Stomach (tissue), 8 donors: ENCODE measurements at regions not wholly inside any gene's neighbourhood (a gene's known extent, or its start where the extent isn't known, plus 50 kb on each side); places are given as distances from the start of the nearest gene placed in this dataset.

Experiments used
- DNase-seq, 2 donors: peaks; one replicate each; pipeline versions ENCODE4 v3.0.0 to v3.0.0-alpha.2; 2013 to 2019
- H3K27ac ChIP-seq, 5 donors: fragments of 200-600 bp in 4 of 5; sonication (generic) in 4 of 5; one replicate each; pipeline ENCODE4 v1.5.1; 2013 to 2019; ENCODE audit warnings: mild to moderate bottlenecking in 1 of 5, moderate library complexity in 1 of 5
- H3K27me3 ChIP-seq, 3 donors: fragments of 200-600 bp; sonication (generic); one replicate each; pipeline ENCODE4 v1.5.1; 2017 to 2019; ENCODE audit warnings: mixed run types in 1 of 3
- H3K36me3 ChIP-seq, 4 donors: fragments of 200-600 bp; sonication (generic); 1 replicate in 3 of 4; 2 replicates in 1 of 4; pipeline ENCODE4 v1.5.1; 2016 to 2019
- H3K4me1 ChIP-seq, 4 donors: fragments of 200-600 bp; sonication (generic); one replicate each; pipeline ENCODE4 v1.5.1; 2016 to 2019
- H3K4me3 ChIP-seq, 4 donors: fragments of 200-600 bp; sonication (generic) in 3 of 4; one replicate each; pipeline ENCODE4 v1.5.1; 2016 to 2019; ENCODE audit warnings: mild to moderate bottlenecking in 1 of 4
- H3K9me3 ChIP-seq, 4 donors: fragments of 200-600 bp; sonication (generic); one replicate each; pipeline ENCODE4 v1.5.1; 2016 to 2019
- EP300 ChIP-seq: sonication (generic); formaldehyde crosslinking; IDR thresholded peaks from one replicate; pipeline ENCODE4 v1.6.1; 2017; ENCODE audit warnings: antibody characterized with exemption
- POLR2A ChIP-seq, 4 donors: fragments of 450-650 bp; IDR thresholded peaks; one replicate each; pipeline ENCODE4 v1.6.1; 2016; ENCODE audit warnings: antibody characterized with exemption in 4 of 4, control low read depth in 2 of 4, mild to moderate bottlenecking in 1 of 4, moderate library complexity in 1 of 4
- POLR2AphosphoS5 ChIP-seq, 3 donors: sonication (generic); formaldehyde crosslinking; IDR thresholded peaks; one replicate each; pipeline ENCODE4 v1.6.1; 2016; ENCODE audit warnings: antibody characterized with exemption in 3 of 3
- WGBS, 5 donors: extraction: QIAGEN DNeasy Blood & Tissue Kit in 3 of 5; methylation state at CpG; one replicate each; pipeline versions ENCODE4 v1.1.5 to v1.1.7; 2013 to 2018; 5-methylcytosine and 5-hydroxymethylcytosine counted together
- intact Hi-C: fragments of 100-400 bp; cut with DNase I; formaldehyde crosslinking; loops from one replicate; pipeline ENCODE4 v1.15.1; 2023; ENCODE audit warnings: low total_unique reads
- TF ChIP-seq, protein P1 (sequence below), 7 experiments: fragments of 450-650 bp in 4 of 7; fragments of 200-600 bp in 3 of 7; sonication (generic) in 3 of 7; IDR thresholded peaks; one replicate each; pipeline ENCODE4 v1.5.1; 2016 to 2019; ENCODE audit warnings: antibody characterized with exemption in 7 of 7, control low read depth in 2 of 7, mild to moderate bottlenecking in 1 of 7
- donor health status: healthy with polysubstance abuse.
- donor health status: Bipolar disorder and iron deficiency.
- donor health status: healthy.

DNA sequence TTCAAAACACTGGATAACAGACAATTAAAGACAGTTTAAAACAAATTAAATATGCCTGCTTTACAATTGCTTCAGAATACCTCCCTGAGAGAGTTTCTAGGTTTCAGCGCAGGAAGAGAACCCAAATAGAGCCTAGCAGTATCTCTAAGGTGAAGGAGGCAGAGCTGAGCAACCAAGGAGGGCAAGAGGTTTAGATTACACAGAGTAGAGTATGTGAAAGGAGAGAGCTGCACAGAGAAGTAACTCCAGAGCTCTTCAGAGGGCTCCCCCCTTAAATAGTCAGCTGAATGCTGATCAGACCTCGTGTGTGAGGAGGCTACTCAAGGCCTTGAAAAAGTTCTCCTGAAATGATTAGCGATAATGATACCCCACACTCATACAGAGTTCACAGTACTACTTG lies 386.5 kb upstream of the TCF4 start:
- no peak overlapping the region for H3K4me3 ChIP-seq
- H3K36me3 ChIP-seq, result no peaks in the 10 kb centered on the region
- intact Hi-C loops, result no loop called here
- no peak for DNase-seq
- no peaks in the 10 kb centered on the region for H3K4me1 ChIP-seq
- no peak overlapping the region for H3K27ac ChIP-seq
- no peaks in the 10 kb centered on the region for H3K27me3 ChIP-seq
- no peak for TF ChIP-seq POLR2A (IDR thresholded peaks at IDR 0.05)
- TF ChIP-seq, protein P1, sequence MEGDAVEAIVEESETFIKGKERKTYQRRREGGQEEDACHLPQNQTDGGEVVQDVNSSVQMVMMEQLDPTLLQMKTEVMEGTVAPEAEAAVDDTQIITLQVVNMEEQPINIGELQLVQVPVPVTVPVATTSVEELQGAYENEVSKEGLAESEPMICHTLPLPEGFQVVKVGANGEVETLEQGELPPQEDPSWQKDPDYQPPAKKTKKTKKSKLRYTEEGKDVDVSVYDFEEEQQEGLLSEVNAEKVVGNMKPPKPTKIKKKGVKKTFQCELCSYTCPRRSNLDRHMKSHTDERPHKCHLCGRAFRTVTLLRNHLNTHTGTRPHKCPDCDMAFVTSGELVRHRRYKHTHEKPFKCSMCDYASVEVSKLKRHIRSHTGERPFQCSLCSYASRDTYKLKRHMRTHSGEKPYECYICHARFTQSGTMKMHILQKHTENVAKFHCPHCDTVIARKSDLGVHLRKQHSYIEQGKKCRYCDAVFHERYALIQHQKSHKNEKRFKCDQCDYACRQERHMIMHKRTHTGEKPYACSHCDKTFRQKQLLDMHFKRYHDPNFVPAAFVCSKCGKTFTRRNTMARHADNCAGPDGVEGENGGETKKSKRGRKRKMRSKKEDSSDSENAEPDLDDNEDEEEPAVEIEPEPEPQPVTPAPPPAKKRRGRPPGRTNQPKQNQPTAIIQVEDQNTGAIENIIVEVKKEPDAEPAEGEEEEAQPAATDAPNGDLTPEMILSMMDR (IDR thresholded peaks at IDR 0.05), result no peak
- TF ChIP-seq POLR2AphosphoS5 (IDR thresholded peaks at IDR 0.05), result no peak
- TF ChIP-seq EP300, result no peak
- no peaks in the 10 kb centered on the region for H3K9me3 ChIP-seq
- WGBS, 5 donors, result 68 to 83% (median 77%) methylated on average over 3 of the region's 3 CpGs

DNA sequence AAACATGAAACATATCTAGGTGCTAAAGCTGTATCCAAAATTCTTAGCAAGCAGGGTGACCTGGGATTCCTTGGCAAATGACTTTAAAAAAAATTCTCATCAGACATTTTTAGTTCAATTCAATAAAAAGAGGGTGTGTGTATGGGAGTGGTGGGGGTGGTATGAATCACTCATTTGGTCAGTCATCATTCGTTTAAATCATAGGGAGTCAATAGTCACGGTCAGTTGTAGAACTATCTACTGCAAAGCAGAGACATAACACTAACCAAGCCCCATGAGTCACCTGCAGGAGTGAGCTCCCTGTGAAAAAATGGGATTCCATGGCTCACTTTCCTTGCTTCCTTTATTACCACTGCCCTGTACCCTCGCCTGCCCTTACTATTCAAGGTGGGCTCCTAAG lies 380.6 kb upstream of the TCF4 start:
- Histone ChIP-seq H3K27me3 (no peaks in the 10 kb centered on the region), H3K4me1 (no peaks in the 10 kb centered on the region), H3K9me3 (no peaks in the 10 kb centered on the region), H3K4me3 (no peak overlapping the region), H3K27ac (no peak overlapping the region), H3K36me3 (no peaks in the 10 kb centered on the region)
- intact Hi-C loops, result no loop called here
- 77 to 87% (median 83%) methylated on average over 3 of the region's 3 CpGs for WGBS, 5 donors
- TF ChIP-seq EP300 (no peak), POLR2AphosphoS5 (IDR thresholded peaks at IDR 0.05) (no peak)
- TF ChIP-seq, protein P1 (IDR thresholded peaks at IDR 0.05), result no peak
- no peak for DNase-seq

- intact Hi-C loops, result no loop called here
- TF ChIP-seq EP300 (no peak), POLR2A (IDR thresholded peaks at IDR 0.05) (no peak), POLR2AphosphoS5 (IDR thresholded peaks at IDR 0.05) (no peak)
- TF ChIP-seq, protein P1 (IDR thresholded peaks at IDR 0.05), result no peak
- Histone ChIP-seq H3K4me3 (no peak overlapping the region), H3K4me1 (no peaks in the 10 kb centered on the region), H3K9me3 (no peaks in the 10 kb centered on the region), H3K27ac (no peak overlapping the region), H3K36me3 (no peaks in the 10 kb centered on the region), H3K27me3 (no peaks in the 10 kb centered on the region)
- 87 to 94% (median 89%) methylated on average over 3 of the region's 3 CpGs for WGBS, 5 donors
- no peak for DNase-seq
Measured at GRCh38 chr18:55967019-55967418, 379.0 kb upstream of the TCF4 start.

DNA sequence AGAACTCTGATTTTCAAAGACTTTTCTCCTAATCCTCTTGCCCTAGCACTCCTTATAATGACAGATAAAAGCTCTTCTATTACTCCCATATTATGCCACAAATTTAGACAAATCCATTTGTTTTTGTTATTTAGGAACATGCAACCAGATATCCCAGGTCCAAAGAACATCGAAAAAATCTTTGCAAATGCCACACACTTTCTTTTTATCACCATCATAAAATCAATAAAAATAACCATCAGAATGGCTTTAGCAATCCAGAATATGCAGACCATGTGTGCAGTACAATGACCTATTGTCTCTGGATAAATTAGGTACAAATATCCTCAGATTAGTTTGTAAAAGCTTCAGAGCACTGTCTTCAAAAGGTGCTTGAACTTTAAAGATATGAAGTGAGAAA lies 376.2 kb upstream of the TCF4 start:
- Histone ChIP-seq H3K4me3 (no peak overlapping the region), H3K27ac (no peak overlapping the region), H3K27me3 (no peaks in the 10 kb centered on the region), H3K36me3 (no peaks in the 10 kb centered on the region), H3K4me1 (no peaks in the 10 kb centered on the region), H3K9me3 (no peaks in the 10 kb centered on the region)
- TF ChIP-seq POLR2A (IDR thresholded peaks at IDR 0.05) (no peak), EP300 (no peak), POLR2AphosphoS5 (IDR thresholded peaks at IDR 0.05) (no peak)
- TF ChIP-seq, protein P1 (IDR thresholded peaks at IDR 0.05), result no peak
- DNase-seq, result no peak
- intact Hi-C loops, result no loop called here
- WGBS, 5 donors, result 70 to 84% (median 77%) methylated on average over 1 of the region's 1 CpG
